Activated CD4-positive, alpha-beta T cell treated with anti-CD3 and anti-CD28 coated beads, Interleukin-2, amount 50 U/mL, for 16 hours (primary cell): ENCODE measurements at regions not wholly inside any gene's neighbourhood (a gene's known extent, or its start where the extent isn't known, plus 50 kb on each side); places are given as distances from the start of the nearest gene placed in this dataset.
"Not testable (repeated sequence)": the region's sequence is repeated elsewhere in the genome, so short reads cannot be mapped to it uniquely, and the experiment has no call there.

Source experiments
- DNase-seq: peaks from one replicate; pipeline ENCODE4 v3.0.0-alpha.2; 2020

GRCh38 chr10:9900751-9901150 is 1116.9 kb upstream of the CELF2 start:
- DNase-seq, result no peak

- DNase-seq, result no peak
Observed at GRCh38 chr10:9901971-9902370, 1115.7 kb upstream of the CELF2 start.

- DNase-seq, result no peak
Observed at GRCh38 chr10:9910446-9910845, 1107.2 kb upstream of the CELF2 start.

GRCh38 chr10:9911488-9911887 is 1106.2 kb upstream of the CELF2 start:
- no peak for DNase-seq

GRCh38 chr10:9913876-9914514 is 1103.7 kb upstream of the CELF2 start:
- DNase-seq, result no peak

- DNase-seq, result no peak
Observed at GRCh38 chr10:9921544-9921943, 1096.1 kb upstream of the CELF2 start.

GRCh38 chr10:9922126-9922870 is 1095.4 kb upstream of the CELF2 start:
- DNase-seq, result no peak

GRCh38 chr10:9926003-9926402 is 1091.7 kb upstream of the CELF2 start:
- no peak for DNase-seq

DNA sequence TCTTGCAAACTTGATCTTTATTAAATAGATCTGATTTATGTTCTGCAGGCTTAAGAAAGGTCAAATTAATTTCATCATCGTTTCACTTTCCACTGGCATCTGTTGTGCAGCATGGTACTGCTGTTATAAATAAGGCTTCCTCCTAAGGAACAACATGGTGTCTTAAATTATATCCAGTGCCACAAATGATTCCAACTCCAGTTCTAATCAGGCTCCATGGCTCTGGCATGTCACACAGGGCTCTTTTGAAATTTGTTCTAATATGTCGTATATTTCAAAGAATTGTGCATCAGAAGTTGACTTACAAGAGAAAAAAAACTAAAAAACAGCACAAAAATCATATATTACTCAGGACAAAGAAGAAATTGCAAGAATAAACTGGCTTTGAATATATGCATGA is 1090.8 kb upstream of the CELF2 start:
- no peak for DNase-seq

DNA sequence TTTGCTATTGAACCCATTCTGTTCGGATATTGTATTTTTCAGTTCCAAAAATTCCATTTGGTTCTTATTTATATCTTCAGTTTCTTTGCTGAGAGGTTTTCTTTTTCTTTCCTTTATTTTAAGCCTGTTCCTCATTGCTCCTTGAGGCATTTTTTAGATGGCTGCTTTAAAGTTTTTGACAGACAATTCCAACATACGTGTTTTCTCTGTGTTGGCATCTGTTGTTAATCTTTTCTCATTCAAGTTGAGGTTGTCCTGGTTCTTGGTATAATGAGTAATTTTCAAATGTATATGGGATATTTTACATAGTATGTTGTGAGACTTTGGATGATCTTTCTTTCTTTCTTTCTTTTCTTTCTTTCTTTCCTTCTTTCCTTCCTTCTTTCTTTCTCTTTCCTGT is 1078.0 kb upstream of the CELF2 start:
- DNase-seq, result no peak

GRCh38 chr10:9944690-9945089 is 1073.0 kb upstream of the CELF2 start:
- no peak for DNase-seq

DNA sequence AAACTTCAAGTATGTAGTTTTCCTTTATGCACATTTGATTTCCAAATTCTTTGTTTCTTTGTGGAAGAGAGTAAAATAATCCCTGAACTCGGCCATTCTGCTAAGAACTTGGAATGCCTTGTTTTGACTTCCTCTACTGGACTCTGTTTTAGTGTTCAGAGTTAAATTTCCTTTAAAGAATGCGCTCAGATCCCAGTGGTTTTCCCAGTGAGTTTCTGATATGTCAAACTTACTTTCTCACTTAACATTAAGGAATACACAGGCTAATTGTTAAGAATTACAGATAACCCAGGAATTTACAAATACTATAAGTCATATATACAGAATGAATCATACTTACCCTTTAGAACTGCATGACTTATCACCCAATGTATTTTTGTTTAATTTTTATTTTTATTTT is 1067.6 kb upstream of the CELF2 start:
- no peak for DNase-seq

DNA sequence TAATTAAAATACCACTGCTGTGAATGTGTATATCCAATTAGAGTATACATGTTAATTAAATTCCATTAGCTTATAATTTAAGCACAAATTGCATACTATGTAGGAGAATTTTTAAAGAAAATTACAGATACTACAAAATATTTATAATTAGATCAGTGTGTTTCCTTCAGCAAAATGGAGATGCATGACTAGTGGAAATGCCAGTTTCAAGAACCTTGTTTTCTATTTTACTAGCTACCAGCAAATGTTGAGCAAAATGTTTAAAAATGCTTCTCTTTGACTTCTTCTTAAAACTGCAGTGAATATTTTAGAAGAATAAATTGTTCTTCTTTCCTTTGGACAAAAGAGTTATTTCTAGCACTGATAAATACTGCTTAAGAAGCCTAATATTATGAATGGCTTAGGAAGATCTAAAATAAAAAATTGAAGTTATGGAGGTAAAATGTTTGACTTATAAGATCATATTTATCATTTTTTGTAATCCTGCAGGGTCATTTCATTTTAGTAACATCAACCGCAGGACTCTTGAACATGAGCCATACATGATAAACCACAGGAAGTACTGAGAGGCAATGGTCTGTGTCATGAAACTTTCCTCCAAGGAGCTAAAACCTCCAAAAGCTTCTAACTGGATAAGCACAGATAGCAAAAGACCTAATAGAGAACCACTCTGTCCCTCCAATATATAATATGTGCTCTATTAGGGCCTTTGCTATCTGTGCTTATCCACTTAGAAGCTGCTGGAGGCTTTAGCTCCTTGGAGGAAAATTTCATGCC is 1066.0 kb upstream of the CELF2 start:
- DNase-seq, result no peak

- DNase-seq, result no peak
Observed at GRCh38 chr10:9957351-9957750, 1060.3 kb upstream of the CELF2 start.

GRCh38 chr10:9957876-9958275 is 1059.8 kb upstream of the CELF2 start:
- not testable (repeated sequence) for DNase-seq

GRCh38 chr10:9965341-9965740 is 1052.3 kb upstream of the CELF2 start:
- DNase-seq, result no peak

DNA sequence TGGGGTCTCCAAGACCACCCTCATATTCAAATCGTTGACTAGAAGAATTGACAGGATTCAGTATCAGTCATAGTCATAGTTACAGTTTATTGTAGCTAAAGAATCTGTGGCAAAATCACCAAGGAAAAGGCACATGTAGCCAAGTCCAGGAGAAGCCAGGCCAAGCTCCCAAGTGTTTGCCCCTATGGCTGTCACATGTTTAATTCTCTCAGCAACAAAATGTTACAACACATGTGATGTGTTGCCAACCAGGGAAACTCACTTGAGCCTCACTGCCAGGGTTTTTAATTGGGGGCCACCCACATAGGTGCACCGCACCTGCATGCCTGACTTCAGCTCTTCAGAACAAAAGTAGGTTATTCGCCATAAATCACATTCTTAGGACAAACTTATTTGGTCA is 1030.9 kb upstream of the CELF2 start:
- no peak for DNase-seq

DNA sequence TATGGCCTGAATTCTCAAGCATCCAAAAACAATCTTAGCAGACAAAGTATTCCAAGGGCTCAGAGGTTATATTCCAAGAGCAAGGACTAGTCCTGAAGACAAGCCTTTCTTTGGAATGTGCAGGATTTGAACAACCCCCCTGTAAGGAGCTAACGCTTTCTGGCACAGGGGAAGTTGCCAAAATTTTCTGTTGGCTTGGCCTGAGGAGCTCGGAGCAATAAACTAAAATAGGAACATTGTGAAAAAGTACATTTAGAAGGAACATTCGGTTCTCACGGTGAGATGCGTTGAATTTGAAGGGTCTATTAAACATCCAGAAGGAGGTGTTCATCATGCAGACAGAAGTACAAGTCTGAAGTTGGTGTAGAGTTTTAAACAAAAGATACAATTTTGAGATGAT is 1030.5 kb upstream of the CELF2 start:
- no peak for DNase-seq

- no peak for DNase-seq
Observed at GRCh38 chr10:9992661-9993060, 1025.0 kb upstream of the CELF2 start.

GRCh38 chr10:9994131-9994530 is 1023.5 kb upstream of the CELF2 start:
- DNase-seq, result no peak

DNA sequence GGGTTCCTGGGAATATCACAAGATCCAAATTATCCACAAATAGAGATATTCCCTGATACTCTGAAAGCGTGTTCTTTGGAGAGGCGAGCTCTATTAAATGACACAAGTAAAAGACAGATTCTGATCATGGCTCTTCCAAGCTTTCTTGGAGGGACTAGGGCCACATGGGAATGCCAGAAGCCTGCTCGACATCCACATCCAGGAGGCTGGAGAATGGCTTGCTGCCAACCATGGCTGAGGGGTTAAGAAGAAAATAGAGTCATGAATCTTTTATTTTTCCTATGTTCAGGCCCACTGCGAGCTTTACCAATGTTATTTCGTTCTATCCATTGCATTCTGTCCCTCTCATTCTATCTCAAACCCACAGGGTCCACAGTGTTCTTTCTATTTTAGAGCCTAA is 1018.0 kb upstream of the CELF2 start:
- no peak for DNase-seq

GRCh38 chr10:10007957-10008356 is 1009.7 kb upstream of the CELF2 start:
- no peak for DNase-seq

DNA sequence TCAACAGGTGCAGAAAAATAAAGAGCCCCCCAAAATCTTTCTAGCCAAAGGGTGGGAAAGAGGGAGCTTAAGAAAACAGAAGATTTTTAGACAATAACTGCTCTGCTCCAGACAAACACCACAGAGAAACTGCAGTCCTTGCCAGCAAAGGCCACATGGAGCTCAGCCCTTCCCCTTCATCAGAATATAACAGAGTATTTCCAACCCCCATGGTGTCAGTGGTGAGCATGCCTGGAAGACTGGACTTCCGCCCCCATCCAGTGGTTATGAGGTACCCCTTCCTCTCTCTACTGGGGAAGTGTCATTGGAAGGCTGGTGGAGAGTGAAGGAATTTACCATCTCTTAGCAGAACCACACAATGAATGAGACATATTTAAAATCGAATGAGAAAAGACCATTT is 1007.3 kb upstream of the CELF2 start:
- DNase-seq, result no peak

DNA sequence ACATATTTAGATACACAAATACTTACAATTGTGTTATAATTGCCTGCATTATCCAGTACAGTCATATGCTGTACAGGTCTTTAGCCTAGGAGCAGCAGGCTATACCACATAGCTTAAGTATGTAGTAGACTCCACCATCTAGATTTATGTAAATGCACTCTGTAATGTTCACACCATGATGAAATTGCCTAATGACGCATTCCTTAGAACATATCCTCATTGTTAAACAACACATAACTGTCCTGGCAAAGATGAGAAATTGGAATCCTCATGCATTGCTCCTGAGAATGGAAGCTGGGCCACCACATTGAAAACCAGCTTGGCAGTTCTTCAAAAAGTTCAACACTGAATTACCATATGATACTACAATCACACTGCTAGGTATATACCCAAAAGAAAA is 1002.8 kb upstream of the CELF2 start:
- DNase-seq, result no peak
